Right lobe of liver (tissue), 6 donors: ENCODE measurements at regions not wholly inside any gene's neighbourhood (a gene's known extent, or its start where the extent isn't known, plus 50 kb on each side); places are given as distances from the start of the nearest gene placed in this dataset.

Experiments
- ATAC-seq, 4 donors: fragments of 200-7000 bp; cut with Tn5 transposase; one replicate each; pipeline ENCODE4 v1.9.1; 2020; ENCODE audit warnings: mild to moderate bottlenecking in 4 of 4, moderate library complexity in 4 of 4
- DNase-seq, 3 donors: peaks; one replicate each; pipeline ENCODE4 v3.0.0-alpha.2; 2020
- H3K27ac ChIP-seq, 3 donors: fragments of 200-600 bp; one replicate each; pipeline ENCODE4 v1.8.0; 2022
- H3K27me3 ChIP-seq, 2 donors: fragments of 200-600 bp; one replicate each; pipeline ENCODE4 v1.8.0; 2022
- H3K36me3 ChIP-seq, 4 donors: fragments of 200-600 bp; sonication (generic) in 1 of 4; one replicate each; pipeline versions ENCODE4 v1.5.1 to v1.8.0; 2017 to 2022; ENCODE audit warnings: control low read depth in 1 of 4
- H3K4me1 ChIP-seq, 4 donors: fragments of 200-600 bp; sonication (generic) in 1 of 4; one replicate each; pipeline versions ENCODE4 v1.5.1 to v1.8.0; 2017 to 2022; ENCODE audit warnings: control low read depth in 1 of 4
- H3K4me3 ChIP-seq, 3 donors: fragments of 200-600 bp; one replicate each; pipeline ENCODE4 v1.8.0; 2022
- H3K9me3 ChIP-seq, 4 donors: fragments of 200-600 bp; sonication (generic) in 1 of 4; one replicate each; pipeline versions ENCODE4 v1.5.1 to v1.8.0; 2017 to 2022; ENCODE audit warnings: control low read depth in 1 of 4
- CTCF ChIP-seq, 4 donors: fragments of 200-600 bp in 3 of 4; fragments of 450-650 bp in 1 of 4; IDR thresholded peaks; one replicate each; pipeline versions ENCODE4 v1.5.1 to v1.8.0; 2016 to 2022; ENCODE audit warnings: antibody characterized with exemption in 4 of 4, mild to moderate bottlenecking in 2 of 4
- POLR2A ChIP-seq: fragments of 450-650 bp; IDR thresholded peaks from one replicate; pipeline ENCODE4 v1.6.1; 2017; ENCODE audit warnings: antibody characterized with exemption, mild to moderate bottlenecking
- WGBS: methylation state at CpG from one replicate; pipeline ENCODE4 v1.1.6; 2018; ENCODE audit warnings: low coverage, low lambda C conversion rate; ENCODE audit not compliant: insufficient coverage; ENCODE audit errors: missing lambda C conversion rate; 5-methylcytosine and 5-hydroxymethylcytosine counted together
- intact Hi-C, 2 donors: fragments of 100-400 bp; cut with DNase I; formaldehyde crosslinking; loops; one replicate each; pipeline versions ENCODE4 v1.11.2 to v1.14.1; 2022
- donor health status: DM: no; HTN: yes; CAD: no.
- donor health status: DM: no; HTN: no; CAD: no.
- donor health status: DM: no; HTN: no; CAD: no.
- donor health status: DM: no; HTN: yes; CAD: no.
- donor health status: DM: no; HTN: yes; CAD: no.

DNA sequence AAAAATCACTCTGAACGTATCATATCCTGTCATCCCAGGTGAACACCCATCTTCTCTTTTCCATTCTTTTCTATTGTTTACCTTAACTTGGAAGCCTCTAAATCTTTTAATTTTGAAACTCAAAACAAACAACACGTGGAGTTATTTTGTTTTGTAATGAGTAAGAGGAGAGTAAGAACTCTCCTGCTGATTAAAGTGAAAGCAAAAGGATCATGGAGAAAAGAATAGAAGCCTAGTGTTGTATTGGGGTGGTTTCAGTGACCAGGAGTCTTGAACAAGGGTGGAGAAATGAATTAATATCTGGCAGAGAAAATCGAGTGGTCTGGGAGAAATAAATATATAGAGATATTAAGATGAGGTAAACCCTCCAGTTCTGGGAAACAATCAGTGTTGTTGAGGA lies 237.4 kb upstream of the UGT8 start:
- H3K27me3 ChIP-seq = no peaks in the 10 kb centered on the region
- H3K9me3 ChIP-seq = no peaks in the 10 kb centered on the region
- H3K4me3 ChIP-seq = no peak overlapping the region
- 22% methylated on average over 3 of the region's 3 CpGs for WGBS
- no peaks in the 10 kb centered on the region for H3K4me1 ChIP-seq
- H3K36me3 ChIP-seq = no peaks in the 10 kb centered on the region
- intact Hi-C loops = no loop called here
- no peak for DNase-seq
- ATAC-seq = no peak
- no peak overlapping the region for H3K27ac ChIP-seq
- TF ChIP-seq POLR2A = no peak
- no peak for TF ChIP-seq CTCF (IDR thresholded peaks at IDR 0.05)

DNA sequence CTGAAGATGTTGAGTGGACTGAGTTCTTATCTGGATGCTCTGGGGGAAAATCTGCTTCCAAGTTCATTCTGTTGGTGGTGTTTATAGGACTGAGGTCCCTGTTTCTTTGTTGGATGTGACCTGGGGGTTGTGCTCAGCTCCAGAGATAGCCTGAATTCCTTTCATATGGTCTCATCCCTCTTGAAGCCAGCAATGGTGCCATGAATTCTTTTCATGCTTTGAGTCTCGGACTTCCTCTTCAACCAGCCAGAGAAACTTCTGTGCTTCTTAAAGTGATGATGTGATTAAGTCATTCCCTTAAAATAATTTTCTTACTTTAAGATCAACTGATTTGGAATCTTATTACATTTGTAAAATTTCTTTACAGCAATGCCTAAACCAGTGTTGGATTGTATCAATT lies 233.8 kb upstream of the UGT8 start:
- WGBS = 40% methylated on average over 1 of the region's 1 CpG
- DNase-seq = no peak
- TF ChIP-seq CTCF (IDR thresholded peaks at IDR 0.05) = no peak
- TF ChIP-seq POLR2A = no peak
- H3K9me3 ChIP-seq = no peaks in the 10 kb centered on the region
- no peak overlapping the region for H3K27ac ChIP-seq
- no peaks in the 10 kb centered on the region for H3K36me3 ChIP-seq
- no peak overlapping the region for H3K4me3 ChIP-seq
- ATAC-seq = no peak
- no peaks in the 10 kb centered on the region for H3K27me3 ChIP-seq
- H3K4me1 ChIP-seq = peaks cover 0 to 11% (median 4%) of the 10 kb centered on the region in 4 donors
- intact Hi-C loops = no loop called here

- Histone ChIP-seq H3K9me3 (no peaks in the 10 kb centered on the region), H3K36me3 (no peaks in the 10 kb centered on the region), H3K4me3 (no peak overlapping the region), H3K27ac (no peak overlapping the region), H3K27me3 (no peaks in the 10 kb centered on the region), H3K4me1 (peaks cover 0 to 11% (median 4%) of the 10 kb centered on the region in 4 donors)
- no peak for DNase-seq
- ATAC-seq = no peak
- TF ChIP-seq POLR2A = no peak
- WGBS = 66% methylated on average over 1 of the region's 1 CpG
- intact Hi-C loops = no loop called here
These were observed 233.0 kb upstream of the UGT8 start for GRCh38 chr4:114365591-114365990.

- no peak for TF ChIP-seq POLR2A
- no peak for TF ChIP-seq CTCF (IDR thresholded peaks at IDR 0.05)
- Histone ChIP-seq H3K4me1 (peaks cover 0 to 11% (median 4%) of the 10 kb centered on the region in 4 donors), H3K4me3 (no peak overlapping the region), H3K36me3 (no peaks in the 10 kb centered on the region), H3K9me3 (no peaks in the 10 kb centered on the region), H3K27ac (no peak overlapping the region), H3K27me3 (no peaks in the 10 kb centered on the region)
- DNase-seq = no peak
- intact Hi-C loops = no loop called here
- ATAC-seq = no peak
- 51% methylated on average over 2 of the region's 2 CpGs for WGBS
These were observed 232.2 kb upstream of the UGT8 start for GRCh38 chr4:114366368-114366767.

DNA sequence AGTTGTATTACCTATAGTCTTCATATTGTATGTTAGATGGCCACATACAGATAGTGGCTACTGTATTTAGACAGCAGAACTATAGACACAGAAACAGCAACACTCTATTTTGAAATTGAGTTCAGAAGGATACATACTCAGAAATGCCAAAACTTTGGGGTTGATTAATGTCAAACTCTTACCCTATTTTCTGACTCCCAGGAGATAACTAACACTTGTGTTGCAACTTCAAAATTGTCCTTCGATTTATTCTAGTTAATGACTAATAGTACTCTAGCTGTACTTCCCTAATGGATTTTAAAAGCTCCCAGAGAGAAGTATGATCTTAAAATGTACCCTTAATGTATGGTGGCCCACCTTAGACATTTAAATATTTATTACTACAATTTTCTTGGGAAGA lies 229.9 kb upstream of the UGT8 start:
- WGBS = 14% methylated on average over 1 of the region's 1 CpG
- Histone ChIP-seq H3K9me3 (no peaks in the 10 kb centered on the region), H3K4me1 (peaks cover 0 to 11% (median 4%) of the 10 kb centered on the region in 4 donors), H3K36me3 (no peaks in the 10 kb centered on the region), H3K27ac (no peak overlapping the region), H3K27me3 (no peaks in the 10 kb centered on the region), H3K4me3 (no peak overlapping the region)
- ATAC-seq (peak; percentile 68 to 88 (median 73)), DNase-seq (no peak)
- TF ChIP-seq CTCF (IDR thresholded peaks at IDR 0.05) (no peak), POLR2A (no peak)
- intact Hi-C loops = no loop called here
